ENCODE measurements at regions not wholly inside any gene's neighbourhood (a gene's known extent, or its start where the extent isn't known, plus 50 kb on each side); places are given as distances from the start of the nearest gene placed in this dataset.

DNA sequence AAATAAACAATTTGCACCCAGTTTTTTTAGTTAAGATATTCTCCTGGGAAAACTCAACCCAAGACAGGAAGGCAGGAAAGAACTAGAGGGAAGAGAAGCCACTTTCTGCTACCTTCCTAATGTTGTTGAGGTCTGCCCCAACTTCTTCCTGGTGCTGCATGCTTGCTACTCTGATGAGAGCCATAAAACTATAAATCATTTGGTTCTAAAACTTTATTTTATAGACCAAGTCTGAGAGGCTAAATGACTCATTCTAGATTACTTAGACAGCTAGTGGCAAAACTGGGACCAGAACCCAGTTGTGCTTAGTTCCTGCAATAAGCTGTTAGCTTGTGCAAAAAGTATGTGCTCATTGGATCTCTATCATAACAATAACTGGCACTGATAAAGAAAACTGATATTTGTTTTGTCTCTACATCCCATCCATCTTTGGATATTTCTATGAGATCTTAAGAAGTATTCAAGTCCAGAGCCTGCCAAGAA, 344.9 kb upstream of the SLC14A2 start:
- Histone ChIP-seq H3K27ac (ENCODE audit: low read length) (no peak overlapping the region), H4K20me1 (ENCODE audit: low read length) (no peaks in the 10 kb centered on the region), H3K9me3 (ENCODE audit: low read length) (no peaks in the 10 kb centered on the region), H3K4me1 (ENCODE audit: insufficient read depth, low read length) (no peaks in the 10 kb centered on the region), H3K79me2 (ENCODE audit: low read length) (no peaks in the 10 kb centered on the region), H3K4me3 (ENCODE audit: low read length) (no peak overlapping the region), H3K9ac (ENCODE audit: low read length) (no peak overlapping the region), H3K9me2 (replicated peaks; ENCODE audit: low read length) (no peaks in the 10 kb centered on the region), H3K27me3 (ENCODE audit: low read length) (no peaks in the 10 kb centered on the region), H3F3A (ENCODE audit: low read length, unreplicated experiment) (no peaks in the 10 kb centered on the region), H3K4me2 (ENCODE audit: low read length) (no peak overlapping the region), H2AFZ (ENCODE audit: low read length) (no peak overlapping the region), H3K36me3 (ENCODE audit: low read depth, low read length) (no peaks in the 10 kb centered on the region; the same call in 1 of the 2 replicates)
- DNase-seq (no peak), ATAC-seq (no peak)
- TF ChIP-seq, protein P1, sequence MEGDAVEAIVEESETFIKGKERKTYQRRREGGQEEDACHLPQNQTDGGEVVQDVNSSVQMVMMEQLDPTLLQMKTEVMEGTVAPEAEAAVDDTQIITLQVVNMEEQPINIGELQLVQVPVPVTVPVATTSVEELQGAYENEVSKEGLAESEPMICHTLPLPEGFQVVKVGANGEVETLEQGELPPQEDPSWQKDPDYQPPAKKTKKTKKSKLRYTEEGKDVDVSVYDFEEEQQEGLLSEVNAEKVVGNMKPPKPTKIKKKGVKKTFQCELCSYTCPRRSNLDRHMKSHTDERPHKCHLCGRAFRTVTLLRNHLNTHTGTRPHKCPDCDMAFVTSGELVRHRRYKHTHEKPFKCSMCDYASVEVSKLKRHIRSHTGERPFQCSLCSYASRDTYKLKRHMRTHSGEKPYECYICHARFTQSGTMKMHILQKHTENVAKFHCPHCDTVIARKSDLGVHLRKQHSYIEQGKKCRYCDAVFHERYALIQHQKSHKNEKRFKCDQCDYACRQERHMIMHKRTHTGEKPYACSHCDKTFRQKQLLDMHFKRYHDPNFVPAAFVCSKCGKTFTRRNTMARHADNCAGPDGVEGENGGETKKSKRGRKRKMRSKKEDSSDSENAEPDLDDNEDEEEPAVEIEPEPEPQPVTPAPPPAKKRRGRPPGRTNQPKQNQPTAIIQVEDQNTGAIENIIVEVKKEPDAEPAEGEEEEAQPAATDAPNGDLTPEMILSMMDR (conservative IDR thresholded peaks at IDR 0.05; ENCODE audit: low read depth, low read length): no peak
- TF ChIP-seq EZH2phosphoT487 (IDR thresholded peaks at IDR 0.05; ENCODE audit: borderline replicate concordance, low read length) (no peak), EZH2 (IDR thresholded peaks at IDR 0.05; ENCODE audit: low read length, unreplicated experiment) (no peak)
- intact Hi-C loops (cut with micrococcal nuclease): no loop called here
- ChIA-PET POLR2A (ENCODE audit: unreplicated experiment) (interaction anchor here (0.6 kb wide), 1 partner anchor 150 kb away, joined by 3 read pairs; no protein-coding TSS in a partner anchor), CTCF (no interaction called here)
- no TSS peak for BruUV-seq (replicated peaks)

DNA sequence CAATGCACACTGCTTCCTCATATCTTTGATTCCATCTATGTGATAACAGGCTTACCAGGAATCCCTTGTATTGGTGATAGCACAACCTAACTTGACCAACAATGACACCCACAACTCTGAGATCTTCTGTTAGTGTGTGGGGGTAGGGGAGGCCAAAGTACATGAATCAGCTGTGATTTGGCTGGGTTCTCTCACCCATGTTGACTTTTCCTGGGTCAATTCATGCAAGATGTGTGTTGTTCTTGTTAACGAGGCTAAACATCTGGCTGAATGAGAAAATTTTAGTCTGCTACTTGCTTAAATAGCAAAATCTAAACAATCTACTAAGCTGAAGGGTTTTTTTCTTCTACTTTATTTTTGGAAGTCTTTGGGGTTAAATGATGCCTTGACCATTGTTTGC, 341.2 kb upstream of the SLC14A2 start:
- no peak for ATAC-seq
- H3K9ac ChIP-seq (ENCODE audit: low read length): no peak overlapping the region
- POLR2A ChIA-PET (ENCODE audit: unreplicated experiment): no interaction called here
- no peaks in the 10 kb centered on the region; the same call in 1 of the 2 replicates for H3K36me3 ChIP-seq (ENCODE audit: low read depth, low read length)
- H2AFZ ChIP-seq (ENCODE audit: low read length): no peak overlapping the region
- no peaks in the 10 kb centered on the region for H3K4me1 ChIP-seq (ENCODE audit: insufficient read depth, low read length)
- H3K4me2 ChIP-seq (ENCODE audit: low read length): no peak overlapping the region
- H3K27ac ChIP-seq (ENCODE audit: low read length): no peak overlapping the region
- no peaks in the 10 kb centered on the region for H3K9me2 ChIP-seq (replicated peaks; ENCODE audit: low read length)
- TF ChIP-seq, protein P1 (conservative IDR thresholded peaks at IDR 0.05; ENCODE audit: low read depth, low read length): no peak
- TF ChIP-seq EZH2phosphoT487 (IDR thresholded peaks at IDR 0.05; ENCODE audit: borderline replicate concordance, low read length) (no peak), EZH2 (IDR thresholded peaks at IDR 0.05; ENCODE audit: low read length, unreplicated experiment) (no peak)
- no peaks in the 10 kb centered on the region for H3K9me3 ChIP-seq (ENCODE audit: low read length)
- no peaks in the 10 kb centered on the region for H3K79me2 ChIP-seq (ENCODE audit: low read length)
- DNase-seq: no peak
- CTCF ChIA-PET: no interaction called here
- intact Hi-C loops (cut with micrococcal nuclease): no loop called here
- H3K27me3 ChIP-seq (ENCODE audit: low read length): no peaks in the 10 kb centered on the region
- H3F3A ChIP-seq (ENCODE audit: low read length, unreplicated experiment): no peaks in the 10 kb centered on the region
- H4K20me1 ChIP-seq (ENCODE audit: low read length): no peaks in the 10 kb centered on the region
- no TSS peak for BruUV-seq (replicated peaks)
- no peak overlapping the region for H3K4me3 ChIP-seq (ENCODE audit: low read length)

DNA sequence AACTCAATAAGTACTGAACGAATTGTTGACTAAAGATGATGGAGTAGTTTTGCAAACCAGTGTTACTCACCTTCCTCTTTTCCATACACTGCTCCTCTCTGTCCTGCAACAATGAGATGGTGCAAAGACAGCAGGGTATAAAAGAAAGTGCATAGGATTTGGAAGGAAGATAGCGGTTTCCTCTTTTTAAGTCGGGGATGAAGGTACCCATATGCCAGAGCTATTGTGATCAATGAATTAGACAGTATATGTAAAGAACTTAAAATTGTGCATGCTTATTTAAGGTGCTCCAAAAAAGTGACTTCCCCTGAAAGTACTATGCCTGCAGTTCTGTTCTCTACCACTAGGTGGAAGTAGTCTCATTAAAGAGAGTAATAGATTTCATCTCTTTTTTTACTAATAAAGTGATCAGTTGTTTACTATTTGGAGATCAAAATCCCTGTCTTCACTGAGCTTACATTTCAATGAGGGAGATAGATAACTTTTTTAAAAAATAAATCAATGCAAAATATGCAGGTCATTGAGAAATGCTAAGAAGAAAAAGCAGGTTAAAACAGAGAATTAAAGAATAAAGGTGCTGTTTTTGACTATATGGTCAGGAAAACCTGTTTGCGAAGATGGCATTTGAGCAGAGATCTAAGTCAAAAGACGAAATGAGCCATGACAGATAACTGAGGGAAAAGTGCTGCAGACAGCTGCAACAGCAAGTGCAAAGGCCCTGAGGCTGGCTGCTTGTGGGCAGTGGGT, 339.7 kb upstream of the SLC14A2 start:
- intact Hi-C loops (cut with micrococcal nuclease): loop anchor here (1.0 to 5.0 kb wide), 3 partner anchors 42 to 167 kb away; no protein-coding TSS in a partner anchor
- H3K9me2 ChIP-seq (replicated peaks; ENCODE audit: low read length): no peaks in the 10 kb centered on the region
- no peaks in the 10 kb centered on the region; the same call in 1 of the 2 replicates for H3K36me3 ChIP-seq (ENCODE audit: low read depth, low read length)
- POLR2A ChIA-PET (ENCODE audit: unreplicated experiment): no interaction called here
- H3K4me3 ChIP-seq (ENCODE audit: low read length): no peak overlapping the region
- no peak for ATAC-seq
- CTCF ChIA-PET: no interaction called here
- H3K27ac ChIP-seq (ENCODE audit: low read length): no peak overlapping the region
- H2AFZ ChIP-seq (ENCODE audit: low read length): no peak overlapping the region
- no peaks in the 10 kb centered on the region for H3K4me1 ChIP-seq (ENCODE audit: insufficient read depth, low read length)
- TF ChIP-seq, protein P1 (conservative IDR thresholded peaks at IDR 0.05; ENCODE audit: low read depth, low read length): peak; percentile 73
- TF ChIP-seq EZH2 (IDR thresholded peaks at IDR 0.05; ENCODE audit: low read length, unreplicated experiment): no peak
- no peak overlapping the region for H3K9ac ChIP-seq (ENCODE audit: low read length)
- no peaks in the 10 kb centered on the region for H3K27me3 ChIP-seq (ENCODE audit: low read length)
- peak; percentile 66 for DNase-seq
- no peaks in the 10 kb centered on the region for H4K20me1 ChIP-seq (ENCODE audit: low read length)
- H3K4me2 ChIP-seq (ENCODE audit: low read length): no peak overlapping the region
- no peaks in the 10 kb centered on the region for H3K79me2 ChIP-seq (ENCODE audit: low read length)
- H3F3A ChIP-seq (ENCODE audit: low read length, unreplicated experiment): no peaks in the 10 kb centered on the region
- no peaks in the 10 kb centered on the region for H3K9me3 ChIP-seq (ENCODE audit: low read length)
- no TSS peak for BruUV-seq (replicated peaks)

Data from PC-3 (cell line).